A673 (cell line): ENCODE measurements at regions not wholly inside any gene's neighbourhood (a gene's known extent, or its start where the extent isn't known, plus 50 kb on each side); places are given as distances from the start of the nearest gene placed in this dataset.

ENCODE experiments used
- CTCF ChIP-seq: fragments of 300-800, 200-600 bp; sonication (generic); conservative IDR thresholded peaks from 2 replicates; pipeline ENCODE4 v1.5.1; 2017; ENCODE audit warnings: low read depth, mild to moderate bottlenecking, antibody characterized with exemption, low read length, moderate library complexity, mixed read lengths
- EZH2 ChIP-seq: fragments of 200-600 bp; sonication (generic); IDR thresholded peaks from 2 replicates; pipeline ENCODE4 v1.6.1; 2017; ENCODE audit warnings: borderline replicate concordance, low read depth, mild to moderate bottlenecking, mixed read lengths, antibody characterized with exemption, low read length; ENCODE audit not compliant: poor library complexity, severe bottlenecking

DNA sequence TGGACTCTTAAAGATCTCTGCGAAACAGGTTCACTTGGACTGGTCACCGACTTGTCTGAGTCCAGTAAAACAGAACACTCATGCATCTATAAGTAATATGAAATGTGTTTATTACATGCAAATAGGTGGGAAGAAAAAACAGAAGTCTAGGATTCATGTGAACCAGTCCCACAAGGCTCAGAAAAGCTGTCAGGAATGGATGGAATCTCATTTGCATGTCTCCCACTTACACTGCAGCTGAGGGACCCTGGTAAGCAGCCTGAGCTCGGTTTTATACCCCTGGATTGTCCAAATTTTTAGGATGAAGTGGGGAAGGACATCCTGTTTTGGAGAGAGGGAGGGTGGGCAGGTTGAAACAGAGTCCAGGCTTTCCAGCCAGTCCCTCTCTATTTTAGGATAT, 1545.1 kb upstream of the PCDH20 start:
- TF ChIP-seq EZH2 (no peak), CTCF (no peak)
